DND-41 (cell line): ENCODE measurements at regions not wholly inside any gene's neighbourhood (a gene's known extent, or its start where the extent isn't known, plus 50 kb on each side); places are given as distances from the start of the nearest gene placed in this dataset.

Source experiments
- ATAC-seq: fragments of 200-7000 bp; cut with Tn5 transposase; 3 replicates; pipeline ENCODE4 v1.9.1; 2021; ENCODE audit warnings: low read depth; ENCODE audit not compliant: insufficient read depth
- DNase-seq: peaks from one replicate; pipeline ENCODE4 v3.0.0-alpha.2; 2020
- H2AFZ ChIP-seq: 2 replicates; pipeline ENCODE4 v1.6.0; 2012; ENCODE audit warnings: low read depth, low read length
- H3K27ac ChIP-seq: 2 replicates; pipeline ENCODE4 v1.5.1; 2012; ENCODE audit warnings: low read length, inconsistent platforms
- H3K27me3 ChIP-seq: fragments of 200-600 bp; sonication (generic); 2 replicates; pipeline ENCODE4 v1.6.0; 2012; ENCODE audit warnings: low read length, mild to moderate bottlenecking, inconsistent platforms; ENCODE audit not compliant: insufficient read depth, poor library complexity
- H3K36me3 ChIP-seq: 2 replicates; pipeline ENCODE4 v1.5.1; 2012; ENCODE audit warnings: low read length, inconsistent platforms; ENCODE audit not compliant: insufficient read depth
- H3K4me1 ChIP-seq: 2 replicates; pipeline ENCODE4 v1.5.1; 2012; ENCODE audit warnings: mild to moderate bottlenecking, low read length; ENCODE audit not compliant: insufficient read depth
- H3K4me2 ChIP-seq: 2 replicates; pipeline ENCODE4 v1.6.0; 2012; ENCODE audit warnings: mild to moderate bottlenecking, moderate library complexity, low read length, inconsistent platforms; ENCODE audit not compliant: insufficient read depth
- H3K4me3 ChIP-seq, 2 experiments: fragments of 200-600 bp in 1 of 2; shearing (Covaris generic) in 1 of 2; 2 replicates each; pipeline ENCODE4 v1.5.1; 2012 to 2016; ENCODE audit warnings: inconsistent platforms in 2 of 2, low read length in 2 of 2, mild to moderate bottlenecking in 2 of 2, low read depth in 1 of 2, moderate library complexity in 1 of 2
- H3K79me2 ChIP-seq: 2 replicates; pipeline ENCODE4 v1.6.0; 2012; ENCODE audit warnings: low read length, inconsistent platforms; ENCODE audit not compliant: insufficient read depth
- H3K9ac ChIP-seq: 2 replicates; pipeline ENCODE4 v1.6.0; 2012; ENCODE audit warnings: low read depth, mild to moderate bottlenecking, inconsistent platforms, low read length, moderate library complexity
- H3K9me3 ChIP-seq: 2 replicates; pipeline ENCODE4 v1.5.1; 2012; ENCODE audit warnings: low read length, moderate library complexity, mild to moderate bottlenecking, inconsistent platforms; ENCODE audit not compliant: insufficient read depth, severe bottlenecking
- H4K20me1 ChIP-seq: 2 replicates; pipeline ENCODE4 v1.6.0; 2012; ENCODE audit warnings: low read length; ENCODE audit not compliant: insufficient read depth
- EZH2 ChIP-seq: IDR thresholded peaks from 3 replicates; pipeline ENCODE4 v1.6.1; 2012; ENCODE audit warnings: borderline replicate concordance, low read depth, mild to moderate bottlenecking, moderate library complexity, low read length, inconsistent platforms; ENCODE audit not compliant: severe bottlenecking
- TF ChIP-seq, protein P1 (sequence below): IDR thresholded peaks from 2 replicates; pipeline ENCODE4 v1.5.1; 2012; ENCODE audit warnings: borderline replicate concordance, low read length, moderate library complexity, mild to moderate bottlenecking; ENCODE audit not compliant: poor library complexity, severe bottlenecking; ENCODE audit errors: extremely low read depth

DNA sequence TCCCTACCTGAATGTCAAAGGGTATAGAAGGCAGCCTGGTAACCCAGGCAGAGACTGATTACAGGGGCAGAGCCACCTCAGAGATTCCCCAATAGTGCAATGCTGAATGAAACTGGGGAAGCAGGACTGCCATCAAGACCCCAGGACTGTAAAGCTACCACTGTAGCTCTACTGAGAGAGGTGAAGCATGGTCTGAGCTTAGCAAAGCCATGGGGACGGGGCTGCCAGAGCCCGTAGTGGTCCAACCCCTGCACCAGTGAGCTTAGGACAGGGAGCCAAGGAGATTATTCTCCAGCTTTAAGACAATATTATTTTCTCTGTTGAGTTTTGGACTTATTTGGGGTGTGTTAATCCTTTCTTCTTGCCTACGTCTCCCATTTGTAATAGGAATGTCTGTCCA, 679.3 kb upstream of the GRAMD2B start:
- Histone ChIP-seq H3K4me1 (no peaks in the 10 kb centered on the region), H3K79me2 (no peaks in the 10 kb centered on the region), H3K9me3 (no peaks in the 10 kb centered on the region), H2AFZ (no peak overlapping the region), H3K27ac (no peak overlapping the region), H3K36me3 (no peaks in the 10 kb centered on the region), H3K27me3 (no peaks in the 10 kb centered on the region), H4K20me1 (no peaks in the 10 kb centered on the region), H3K4me3 (no peak overlapping the region), H3K9ac (no peak overlapping the region), H3K4me2 (no peak overlapping the region)
- DNase-seq (no peak), ATAC-seq (no peak)
- TF ChIP-seq, protein P1, sequence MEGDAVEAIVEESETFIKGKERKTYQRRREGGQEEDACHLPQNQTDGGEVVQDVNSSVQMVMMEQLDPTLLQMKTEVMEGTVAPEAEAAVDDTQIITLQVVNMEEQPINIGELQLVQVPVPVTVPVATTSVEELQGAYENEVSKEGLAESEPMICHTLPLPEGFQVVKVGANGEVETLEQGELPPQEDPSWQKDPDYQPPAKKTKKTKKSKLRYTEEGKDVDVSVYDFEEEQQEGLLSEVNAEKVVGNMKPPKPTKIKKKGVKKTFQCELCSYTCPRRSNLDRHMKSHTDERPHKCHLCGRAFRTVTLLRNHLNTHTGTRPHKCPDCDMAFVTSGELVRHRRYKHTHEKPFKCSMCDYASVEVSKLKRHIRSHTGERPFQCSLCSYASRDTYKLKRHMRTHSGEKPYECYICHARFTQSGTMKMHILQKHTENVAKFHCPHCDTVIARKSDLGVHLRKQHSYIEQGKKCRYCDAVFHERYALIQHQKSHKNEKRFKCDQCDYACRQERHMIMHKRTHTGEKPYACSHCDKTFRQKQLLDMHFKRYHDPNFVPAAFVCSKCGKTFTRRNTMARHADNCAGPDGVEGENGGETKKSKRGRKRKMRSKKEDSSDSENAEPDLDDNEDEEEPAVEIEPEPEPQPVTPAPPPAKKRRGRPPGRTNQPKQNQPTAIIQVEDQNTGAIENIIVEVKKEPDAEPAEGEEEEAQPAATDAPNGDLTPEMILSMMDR, result no peak
- TF ChIP-seq EZH2, result no peak

DNA sequence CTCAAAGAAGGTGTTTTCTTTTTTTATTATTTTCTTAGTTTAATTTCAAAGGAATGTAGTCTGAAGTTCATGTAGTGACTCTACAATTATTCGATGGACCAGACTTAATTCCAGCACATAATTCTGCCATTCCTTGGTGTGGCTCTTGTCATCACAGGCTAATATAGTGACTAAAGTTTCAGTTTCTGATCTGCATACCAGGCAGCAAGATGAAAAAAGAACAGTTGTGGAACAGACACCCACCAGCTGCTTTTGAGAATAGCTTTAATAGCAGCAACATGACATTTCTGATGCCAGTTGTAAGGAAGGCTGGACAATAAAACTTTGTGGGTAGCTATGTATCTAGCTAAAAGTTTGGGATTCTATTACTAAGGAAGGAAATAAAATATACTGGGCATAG, 676.3 kb upstream of the GRAMD2B start:
- Histone ChIP-seq H3K27me3 (no peaks in the 10 kb centered on the region), H3K4me2 (no peak overlapping the region), H3K4me3 (no peak overlapping the region), H3K9me3 (no peaks in the 10 kb centered on the region), H3K4me1 (no peaks in the 10 kb centered on the region), H3K9ac (no peak overlapping the region), H2AFZ (no peak overlapping the region), H3K27ac (no peak overlapping the region), H3K36me3 (no peaks in the 10 kb centered on the region), H3K79me2 (no peaks in the 10 kb centered on the region), H4K20me1 (no peaks in the 10 kb centered on the region)
- TF ChIP-seq EZH2, result no peak
- TF ChIP-seq, protein P1, result no peak
- DNase-seq (no peak), ATAC-seq (no peak)

DNA sequence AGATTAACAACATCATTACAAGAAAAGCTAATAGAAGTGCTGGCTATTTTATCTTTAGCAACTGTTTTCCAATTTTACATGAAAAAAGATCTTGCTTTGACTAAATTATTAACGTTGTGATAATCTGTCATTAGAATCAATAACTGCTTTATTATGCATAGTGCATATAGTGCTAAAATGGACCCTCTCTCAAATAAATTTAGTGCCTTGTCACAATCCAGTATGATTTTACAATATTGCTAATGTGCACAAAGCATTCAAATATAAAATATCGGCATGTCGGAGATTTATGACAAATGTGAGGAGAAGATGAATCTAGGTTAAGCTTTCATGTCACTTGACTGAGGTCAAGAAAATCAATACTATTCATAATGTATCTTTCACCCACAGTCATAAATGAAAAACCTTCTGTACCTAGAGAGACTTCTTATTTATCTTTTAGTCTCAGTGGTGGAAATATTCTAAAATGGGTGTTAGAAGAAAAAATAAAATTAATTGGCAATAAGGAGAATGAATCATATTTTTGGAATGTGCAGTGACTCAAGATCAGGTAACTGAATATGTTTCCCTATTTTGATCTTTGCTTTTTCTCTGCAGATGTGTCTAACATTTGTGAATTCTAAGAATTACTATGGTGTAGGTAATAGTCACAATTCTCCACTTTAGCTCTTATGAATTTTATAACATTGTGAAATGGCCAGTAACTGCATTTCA, 672.9 kb upstream of the GRAMD2B start:
- H3K4me3 ChIP-seq, result no peak overlapping the region
- H3K9ac ChIP-seq, result no peak overlapping the region
- no peak overlapping the region for H3K4me2 ChIP-seq
- H3K9me3 ChIP-seq, result no peaks in the 10 kb centered on the region
- H2AFZ ChIP-seq, result no peak overlapping the region
- H4K20me1 ChIP-seq, result no peaks in the 10 kb centered on the region
- no peaks in the 10 kb centered on the region for H3K4me1 ChIP-seq
- TF ChIP-seq, protein P1, result no peak
- TF ChIP-seq EZH2, result no peak
- no peak for ATAC-seq
- DNase-seq, result no peak
- H3K27me3 ChIP-seq, result no peaks in the 10 kb centered on the region
- H3K79me2 ChIP-seq, result no peaks in the 10 kb centered on the region
- no peaks in the 10 kb centered on the region for H3K36me3 ChIP-seq
- no peak overlapping the region for H3K27ac ChIP-seq
